ENCODE measurements at regions not wholly inside any gene's neighbourhood (a gene's known extent, or its start where the extent isn't known, plus 50 kb on each side); places are given as distances from the start of the nearest gene placed in this dataset.
A peak's percentile ranks its signal among the peaks of the same experiment; 100 is the strongest.

GRCh38 chrX:98028691-98029090 is 1145.0 kb downstream of the RPA4 start:
- Mint-ChIP-seq H3K27me3 (ENCODE audit: low read depth) (no peaks in the 10 kb centered on the region), H3K27ac (no peak overlapping the region), H3K36me3 (peaks cover 8% of the 10 kb centered on the region), H3K4me3 (no peak overlapping the region), H3K9me3 (peaks cover 44% of the 10 kb centered on the region), H3K4me1 (no peaks in the 10 kb centered on the region)
- no peak for DNase-seq (ENCODE audit: low spot score in 2 of 2, unreplicated experiment in 2 of 2)
- no peak for TF ChIP-seq CTCF (IDR thresholded peaks at IDR 0.05; ENCODE audit: unreplicated experiment)

- H3K4me3 Mint-ChIP-seq: no peak overlapping the region
- DNase-seq (ENCODE audit: low spot score in 2 of 2, unreplicated experiment in 2 of 2): no peak
- H3K9me3 Mint-ChIP-seq: peaks cover 34% of the 10 kb centered on the region
- TF ChIP-seq CTCF (IDR thresholded peaks at IDR 0.05; ENCODE audit: unreplicated experiment): no peak
- H3K27ac Mint-ChIP-seq: no peak overlapping the region
- H3K36me3 Mint-ChIP-seq: peaks cover 8% of the 10 kb centered on the region
- H3K27me3 Mint-ChIP-seq (ENCODE audit: low read depth): no peaks in the 10 kb centered on the region
- H3K4me1 Mint-ChIP-seq: no peaks in the 10 kb centered on the region
Measured at GRCh38 chrX:98029861-98030260, 1146.2 kb downstream of the RPA4 start.

- H3K27me3 Mint-ChIP-seq (ENCODE audit: low read depth): no peaks in the 10 kb centered on the region
- no peak overlapping the region for H3K27ac Mint-ChIP-seq
- peaks cover 49% of the 10 kb centered on the region for H3K9me3 Mint-ChIP-seq
- no peaks in the 10 kb centered on the region for H3K4me1 Mint-ChIP-seq
- no peak for TF ChIP-seq CTCF (IDR thresholded peaks at IDR 0.05; ENCODE audit: unreplicated experiment)
- H3K36me3 Mint-ChIP-seq: peaks cover 13% of the 10 kb centered on the region
- DNase-seq (ENCODE audit: low spot score in 2 of 2, unreplicated experiment in 2 of 2): no peak
- H3K4me3 Mint-ChIP-seq: no peak overlapping the region
Measured at GRCh38 chrX:98057176-98057575, 1173.5 kb downstream of the RPA4 start.

- no peak for TF ChIP-seq CTCF (IDR thresholded peaks at IDR 0.05; ENCODE audit: unreplicated experiment)
- DNase-seq (ENCODE audit: low spot score in 2 of 2, unreplicated experiment in 2 of 2): no peak
- Mint-ChIP-seq H3K4me3 (no peak overlapping the region), H3K9me3 (peaks cover 9% of the 10 kb centered on the region), H3K27me3 (ENCODE audit: low read depth) (no peaks in the 10 kb centered on the region), H3K27ac (no peak overlapping the region), H3K4me1 (peaks cover 34% of the 10 kb centered on the region), H3K36me3 (no peaks in the 10 kb centered on the region)
Measured at GRCh38 chrX:98065151-98065550, 1181.4 kb downstream of the RPA4 start.

- Mint-ChIP-seq H3K9me3 (peaks cover 9% of the 10 kb centered on the region), H3K4me3 (no peak overlapping the region), H3K27ac (peak overlapping the region; percentile 94), H3K4me1 (peaks cover 50% of the 10 kb centered on the region), H3K36me3 (no peaks in the 10 kb centered on the region), H3K27me3 (ENCODE audit: low read depth) (no peaks in the 10 kb centered on the region)
- no peak for TF ChIP-seq CTCF (IDR thresholded peaks at IDR 0.05; ENCODE audit: unreplicated experiment)
- DNase-seq (ENCODE audit: low spot score in 2 of 2, unreplicated experiment in 2 of 2): no peak
Measured at GRCh38 chrX:98067611-98068010, 1183.9 kb downstream of the RPA4 start.

GRCh38 chrX:98068024-98068580 is 1184.4 kb downstream of the RPA4 start:
- no peak for DNase-seq (ENCODE audit: low spot score in 2 of 2, unreplicated experiment in 2 of 2)
- TF ChIP-seq CTCF (IDR thresholded peaks at IDR 0.05; ENCODE audit: unreplicated experiment): no peak
- H3K4me3 Mint-ChIP-seq: no peak overlapping the region
- peaks cover 55% of the 10 kb centered on the region for H3K4me1 Mint-ChIP-seq
- H3K27ac Mint-ChIP-seq: peak overlapping the region; percentile 94
- H3K9me3 Mint-ChIP-seq: peaks cover 9% of the 10 kb centered on the region
- no peaks in the 10 kb centered on the region for H3K36me3 Mint-ChIP-seq
- no peaks in the 10 kb centered on the region for H3K27me3 Mint-ChIP-seq (ENCODE audit: low read depth)

All from mesothelial cell of epicardium (in vitro differentiated cells).